HG03066 (cell line): ENCODE measurements at regions not wholly inside any gene's neighbourhood (a gene's known extent, or its start where the extent isn't known, plus 50 kb on each side); places are given as distances from the start of the nearest gene placed in this dataset.

Experiments used
- ATAC-seq: cut with Tn5 transposase; IDR thresholded peaks from one replicate; pipeline ENCODE4 v1.9.1; 2021; ENCODE audit warnings: low read depth; ENCODE audit not compliant: unreplicated experiment

- no peak for ATAC-seq
These were observed 67.7 kb upstream of the GCM1 start for GRCh38 chr6:53216301-53216700.

- ATAC-seq: no peak
These were observed 65.5 kb upstream of the GCM1 start for GRCh38 chr6:53214172-53214571.

GRCh38 chr6:53210811-53211210, 62.2 kb upstream of the GCM1 start:
- ATAC-seq: no peak

- ATAC-seq: no peak
These were observed 61.0 kb upstream of the GCM1 start for GRCh38 chr6:53209681-53210080.

DNA sequence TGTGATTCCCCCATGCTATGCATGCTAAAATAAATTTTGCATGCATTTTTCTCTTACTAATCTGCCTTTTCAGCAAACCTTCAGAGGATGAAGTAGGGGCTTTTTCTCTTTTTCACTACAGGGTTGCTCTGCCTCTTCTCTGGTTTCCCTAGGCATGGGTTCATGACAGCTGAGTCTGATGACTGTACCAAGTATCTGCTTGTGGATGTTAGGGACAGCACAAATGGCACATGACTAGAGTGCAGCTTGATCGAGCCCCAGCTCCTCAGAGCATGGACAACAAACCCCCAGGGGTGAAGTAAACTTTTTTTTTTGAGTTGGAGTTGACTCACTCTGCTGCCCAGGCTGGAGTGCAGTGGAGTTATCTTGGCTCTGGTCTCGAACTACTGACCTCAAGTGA, 57.1 kb upstream of the GCM1 start:
- no peak for ATAC-seq

DNA sequence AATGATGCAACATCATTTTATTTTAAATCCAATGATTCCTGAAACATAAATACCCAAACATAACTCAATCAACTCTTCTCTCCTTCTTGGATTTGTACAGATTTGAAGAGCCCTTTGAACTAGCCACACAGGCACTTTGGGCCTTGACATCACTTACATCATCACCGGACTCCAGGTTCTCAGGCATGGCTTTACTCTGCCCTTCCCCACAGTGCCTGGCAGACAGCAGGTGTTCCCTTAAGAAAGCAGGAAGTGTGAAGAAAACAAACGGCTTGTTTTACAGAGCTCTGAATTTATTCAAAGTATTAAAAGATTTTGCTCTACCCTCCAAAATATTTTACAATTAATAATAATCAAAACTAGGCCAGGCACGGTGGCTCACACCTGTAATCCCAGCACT, 54.8 kb upstream of the GCM1 start:
- ATAC-seq: no peak

- no peak for ATAC-seq
These were observed 53.4 kb upstream of the GCM1 start for GRCh38 chr6:53202052-53202451.

GRCh38 chr6:53201270-53201669, 52.6 kb upstream of the GCM1 start:
- ATAC-seq: no peak

- no peak for ATAC-seq
These were observed 51.1 kb upstream of the GCM1 start for GRCh38 chr6:53199765-53200164.

- ATAC-seq: peak; percentile 95
These were observed 50.5 kb upstream of the GCM1 start for GRCh38 chr6:53199156-53199555.
